K562 (cell line): ENCODE measurements at regions not wholly inside any gene's neighbourhood (a gene's known extent, or its start where the extent isn't known, plus 50 kb on each side); places are given as distances from the start of the nearest gene placed in this dataset.
"Not testable (repeated sequence)": the region's sequence is repeated elsewhere in the genome, so short reads cannot be mapped to it uniquely, and the experiment has no call there.

ENCODE experiments used
- ATAC-seq: fragments of 200-7000 bp; cut with Tn5 transposase; 3 replicates; pipeline ENCODE4 v1.9.1; 2020; ENCODE audit warnings: moderate library complexity
- BruUV-seq: library from RNA; stranded (reverse); fragments of 400-500 nt; replicated peaks from 2 replicates; lab custom pipeline; 2021; lab: Mats Ljungman, UMichigan
- CTCF ChIA-PET: fragments of 300-600 bp; formaldehyde crosslinking; extraction: SDS; loops from one replicate; lab custom pipeline; 2021; ENCODE audit warnings: low intra/inter-chr PET ratio; lab: Yijun Ruan, JAX
- POLR2A ChIA-PET: fragments of 300-600, 350-650 bp; sonication (Branson Sonifier 250); formaldehyde crosslinking; extraction: SDS; loops from one replicate; lab custom pipeline; 2021; ENCODE audit warnings: antibody characterized with exemption, inconsistent platforms; lab: Yijun Ruan, JAX
- DNase-seq, 4 experiments: peaks; one replicate each; pipeline versions ENCODE4 v3.0.0 to v3.0.0-alpha.2; 2011 to 2018; ENCODE audit warnings: low spot score in 3 of 4, mixed read lengths in 3 of 4; ENCODE audit errors: extremely low read depth in 1 of 4
- FAIRE-seq: peaks from 2 replicates; lab custom pipeline; 2011; peaks lifted over from hg19 to GRCh38; lab: Jason Lieb, UNC
- H2AFZ ChIP-seq: 2 replicates; pipeline ENCODE4 v1.6.0; 2011; ENCODE audit warnings: low read depth, low read length, control low read depth, inconsistent platforms
- H3K27ac ChIP-seq: fragments of 200-600 bp; 3 replicates; pipeline ENCODE4 v1.8.0; 2011; ENCODE audit warnings: low read depth, mild to moderate bottlenecking, control low read depth, inconsistent platforms, low read length, moderate library complexity, mixed read lengths; ENCODE audit errors: extremely low read depth
- H3K27me3 ChIP-seq, 2 experiments: fragments of 300-600 bp in 1 of 2; 2 replicates in 1 of 2; 3 replicates in 1 of 2; pipeline versions ENCODE4 v1.6.0 to v1.8.0; 2011; ENCODE audit warnings: inconsistent platforms in 2 of 2, low read length in 2 of 2, mild to moderate bottlenecking in 1 of 2, mixed read lengths in 1 of 2, moderate library complexity in 1 of 2; ENCODE audit not compliant: control insufficient read depth in 2 of 2, insufficient read depth in 2 of 2
- H3K36me3 ChIP-seq: fragments of 300-600 bp; 3 replicates; pipeline ENCODE4 v1.8.0; 2011; ENCODE audit warnings: mild to moderate bottlenecking, low read length, inconsistent platforms; ENCODE audit not compliant: control insufficient read depth, insufficient read depth
- H3K4me1 ChIP-seq, 2 experiments: fragments of 200-600 bp in 1 of 2; replicated peaks in 1 of 2; 2 replicates in 1 of 2; 3 replicates in 1 of 2; pipeline versions ENCODE4 v1.5.1 to v1.8.0; 2011; ENCODE audit warnings: inconsistent platforms in 2 of 2, low read length in 2 of 2, mild to moderate bottlenecking in 1 of 2, mixed read lengths in 1 of 2, moderate library complexity in 1 of 2; ENCODE audit not compliant: control insufficient read depth in 2 of 2, insufficient read depth in 2 of 2
- H3K4me2 ChIP-seq: 2 replicates; pipeline ENCODE4 v1.6.1; 2011; ENCODE audit warnings: low read length, control low read depth, inconsistent platforms, mixed read lengths; ENCODE audit not compliant: insufficient read depth
- H3K4me3 ChIP-seq: fragments of 200-600 bp; sonication (generic), shearing (Covaris generic); 2 replicates; pipeline ENCODE4 v1.5.1; 2016; ENCODE audit warnings: control low read depth, inconsistent platforms
- H3K79me2 ChIP-seq: fragments of 200-600 bp; 3 replicates; pipeline ENCODE4 v1.8.0; 2011; ENCODE audit warnings: low read length, inconsistent platforms; ENCODE audit not compliant: control insufficient read depth, insufficient read depth
- H3K9ac ChIP-seq, 2 experiments: 2 replicates each; pipeline versions ENCODE4 v1.6.0 to v1.6.1; 2011; ENCODE audit warnings: low read depth in 2 of 2, low read length in 2 of 2, control low read depth in 1 of 2, inconsistent platforms in 1 of 2, mild to moderate bottlenecking in 1 of 2, mixed read lengths in 1 of 2; ENCODE audit not compliant: insufficient read depth in 1 of 2
- H3K9me1 ChIP-seq: one replicate; pipeline ENCODE4 v1.6.0; 2011; ENCODE audit warnings: inconsistent platforms, mild to moderate bottlenecking, low read length, moderate library complexity; ENCODE audit not compliant: control insufficient read depth, insufficient read depth
- H3K9me3 ChIP-seq: replicated peaks from 2 replicates; pipeline ENCODE4 v1.5.1; 2011; ENCODE audit warnings: low read depth, low read length, inconsistent platforms; ENCODE audit not compliant: control insufficient read depth, insufficient read depth
- H4K20me1 ChIP-seq: replicated peaks from 2 replicates; pipeline ENCODE4 v1.6.1; 2011; ENCODE audit warnings: low read length, inconsistent platforms, mixed read lengths; ENCODE audit not compliant: control insufficient read depth, insufficient read depth
- WGBS: fragments of 100-300 bp; shearing (Covaris generic); methylation state at CpG from one replicate; pipeline ENCODE4 v1.1.6; 2016; ENCODE audit warnings: low coverage, mixed read lengths; ENCODE audit not compliant: insufficient coverage; ENCODE audit errors: missing lambda C conversion rate; 5-methylcytosine and 5-hydroxymethylcytosine counted together
- in situ Hi-C: fragments of 300-500 bp; cut with MboI; formaldehyde crosslinking; loops from 4 replicates; pipeline ENCODE4 v1.15.0; 2018; ENCODE audit warnings: inconsistent platforms, mixed read lengths
- intact Hi-C: fragments of 100-400 bp; cut with micrococcal nuclease; formaldehyde crosslinking; loops from 2 replicates; pipeline ENCODE4 v1.14.2; 2022
- TF ChIP-seq, protein P1 (sequence below), 3 experiments: fragments of 200-800 bp in 1 of 3; fragments of 250-450 bp in 1 of 3; fragments of 450-650 bp in 1 of 3; sonication (Bioruptor Pico) in 1 of 3; sonication (Bioruptor generic) in 1 of 3; formaldehyde crosslinking in 1 of 3; IDR thresholded peaks; 2 replicates each; pipeline versions ENCODE4 v1.6.1 to v1.8.0; 2016 to 2022; ENCODE audit warnings: mild to moderate bottlenecking in 2 of 3, missing genetic modification characterization in 2 of 3, missing compliant biosample characterization in 1 of 3, moderate library complexity in 1 of 3

DNA sequence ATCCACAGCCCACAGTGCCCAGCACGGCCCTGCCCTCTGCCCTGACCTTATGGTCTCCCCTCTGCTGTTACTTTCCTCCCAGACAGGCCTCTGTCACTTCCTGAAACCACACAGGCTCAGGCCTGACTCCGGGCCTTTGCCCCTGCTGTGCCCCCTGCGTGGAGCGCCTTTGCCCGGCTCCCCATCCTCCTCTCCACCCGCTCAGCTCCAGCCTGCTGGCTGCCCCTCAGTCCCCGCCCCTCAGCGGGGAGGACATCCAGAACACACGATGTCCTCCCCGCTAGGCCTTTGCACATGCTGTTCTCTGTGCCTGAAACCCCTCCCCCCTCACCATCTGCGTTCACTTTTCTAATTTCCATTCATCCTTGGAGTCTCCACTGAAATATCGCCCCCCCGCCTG, 341.9 kb upstream of the SULF2 start:
- intact Hi-C loops, POLR2A ChIA-PET, H3K4me1 ChIP-seq, H3K9ac ChIP-seq, ATAC-seq, H3K4me3 ChIP-seq, H2AFZ ChIP-seq, DNase-seq, BruUV-seq, H4K20me1 ChIP-seq, in situ Hi-C loops, H3K79me2 ChIP-seq, H3K36me3 ChIP-seq, FAIRE-seq, H3K9me1 ChIP-seq, H3K9me3 ChIP-seq, CTCF ChIA-PET, H3K27ac ChIP-seq, H3K4me2 ChIP-seq: not testable (repeated sequence)
- TF ChIP-seq, protein P1, sequence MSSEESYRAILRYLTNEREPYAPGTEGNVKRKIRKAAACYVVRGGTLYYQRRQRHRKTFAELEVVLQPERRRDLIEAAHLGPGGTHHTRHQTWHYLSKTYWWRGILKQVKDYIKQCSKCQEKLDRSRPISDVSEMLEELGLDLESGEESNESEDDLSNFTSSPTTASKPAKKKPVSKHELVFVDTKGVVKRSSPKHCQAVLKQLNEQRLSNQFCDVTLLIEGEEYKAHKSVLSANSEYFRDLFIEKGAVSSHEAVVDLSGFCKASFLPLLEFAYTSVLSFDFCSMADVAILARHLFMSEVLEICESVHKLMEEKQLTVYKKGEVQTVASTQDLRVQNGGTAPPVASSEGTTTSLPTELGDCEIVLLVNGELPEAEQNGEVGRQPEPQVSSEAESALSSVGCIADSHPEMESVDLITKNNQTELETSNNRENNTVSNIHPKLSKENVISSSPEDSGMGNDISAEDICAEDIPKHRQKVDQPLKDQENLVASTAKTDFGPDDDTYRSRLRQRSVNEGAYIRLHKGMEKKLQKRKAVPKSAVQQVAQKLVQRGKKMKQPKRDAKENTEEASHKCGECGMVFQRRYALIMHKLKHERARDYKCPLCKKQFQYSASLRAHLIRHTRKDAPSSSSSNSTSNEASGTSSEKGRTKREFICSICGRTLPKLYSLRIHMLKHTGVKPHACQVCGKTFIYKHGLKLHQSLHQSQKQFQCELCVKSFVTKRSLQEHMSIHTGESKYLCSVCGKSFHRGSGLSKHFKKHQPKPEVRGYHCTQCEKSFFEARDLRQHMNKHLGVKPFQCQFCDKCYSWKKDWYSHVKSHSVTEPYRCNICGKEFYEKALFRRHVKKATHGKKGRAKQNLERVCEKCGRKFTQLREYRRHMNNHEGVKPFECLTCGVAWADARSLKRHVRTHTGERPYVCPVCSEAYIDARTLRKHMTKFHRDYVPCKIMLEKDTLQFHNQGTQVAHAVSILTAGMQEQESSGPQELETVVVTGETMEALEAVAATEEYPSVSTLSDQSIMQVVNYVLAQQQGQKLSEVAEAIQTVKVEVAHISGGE (CRISPR knock-in tag; IDR thresholded peaks at IDR 0.05), result peak in 1 of 3 experiments; percentile 22; a peak in 1 of 6 replicates
- 0% methylated on average over 1 of the region's 13 CpGs for WGBS
- H3K27me3 ChIP-seq, result peaks cover 0 to 33% of the 10 kb centered on the region in 2 experiments; a peak in 2 of 5 replicates
